Lower lobe of right lung (tissue), 2 donors: ENCODE measurements at regions not wholly inside any gene's neighbourhood (a gene's known extent, or its start where the extent isn't known, plus 50 kb on each side); places are given as distances from the start of the nearest gene placed in this dataset.

Experiments
- ATAC-seq, 2 donors: fragments of 200-7000 bp; cut with Tn5 transposase; one replicate each; pipeline ENCODE4 v1.9.1; 2020 to 2022; ENCODE audit warnings: mild to moderate bottlenecking in 2 of 2, moderate library complexity in 2 of 2
- DNase-seq: peaks from one replicate; pipeline ENCODE4 v3.0.0-alpha.2; 2020
- H3K27ac ChIP-seq: fragments of 200-600 bp; one replicate; pipeline ENCODE4 v1.8.0; 2022
- H3K27me3 ChIP-seq: fragments of 200-600 bp; one replicate; pipeline ENCODE4 v1.8.0; 2022; ENCODE audit warnings: low read depth
- H3K36me3 ChIP-seq: fragments of 200-600 bp; one replicate; pipeline ENCODE4 v1.8.0; 2022; ENCODE audit warnings: mild to moderate bottlenecking
- H3K4me1 ChIP-seq: fragments of 200-600 bp; one replicate; pipeline ENCODE4 v1.8.0; 2022
- H3K4me3 ChIP-seq: fragments of 200-600 bp; one replicate; pipeline ENCODE4 v1.8.0; 2022; ENCODE audit warnings: mild to moderate bottlenecking
- H3K9me3 ChIP-seq: fragments of 200-600 bp; one replicate; pipeline ENCODE4 v1.8.0; 2022
- CTCF ChIP-seq: fragments of 200-600 bp; IDR thresholded peaks from one replicate; pipeline ENCODE4 v1.8.0; 2022; ENCODE audit warnings: antibody characterized with exemption, mild to moderate bottlenecking
- intact Hi-C: fragments of 100-400 bp; cut with DNase I; formaldehyde crosslinking; loops from one replicate; pipeline ENCODE4 v1.11.0; 2022
- donor health status: DM: no; HTN: yes; CAD: no; lungs with severe emphysema.

GRCh38 chr10:6916601-6917000 is 336.5 kb upstream of the PRKCQ start:
- no peak for DNase-seq
- H3K4me1 ChIP-seq = peaks cover 14% of the 10 kb centered on the region
- TF ChIP-seq CTCF = no peak
- no peak overlapping the region for H3K4me3 ChIP-seq
- H3K36me3 ChIP-seq = no peaks in the 10 kb centered on the region
- intact Hi-C loops = no loop called here
- no peak overlapping the region for H3K27ac ChIP-seq
- no peak for ATAC-seq
- no peaks in the 10 kb centered on the region for H3K27me3 ChIP-seq
- no peaks in the 10 kb centered on the region for H3K9me3 ChIP-seq

DNA sequence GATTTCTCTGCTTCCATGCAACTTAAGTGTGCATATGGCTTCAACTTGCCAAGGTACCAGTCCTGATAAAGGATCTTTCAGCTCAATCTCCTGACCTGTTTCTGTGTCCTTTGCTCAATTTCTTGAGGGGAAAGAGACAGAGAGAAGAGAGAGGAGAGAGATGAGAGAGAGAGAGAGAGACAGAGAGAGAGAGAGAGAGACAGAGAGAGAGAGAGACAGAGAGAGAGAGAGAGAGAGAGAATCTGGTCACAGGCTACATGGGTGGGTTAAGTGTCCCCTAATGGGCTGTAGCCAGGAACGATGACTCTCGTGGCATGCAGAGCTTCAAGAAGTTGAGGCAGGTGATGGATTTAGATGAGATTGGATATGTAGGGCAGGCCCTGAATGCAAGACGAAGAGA is 335.2 kb upstream of the PRKCQ start:
- ATAC-seq (no peak), DNase-seq (no peak)
- Histone ChIP-seq H3K27me3 (no peaks in the 10 kb centered on the region), H3K4me3 (no peak overlapping the region), H3K4me1 (peaks cover 11% of the 10 kb centered on the region), H3K27ac (no peak overlapping the region), H3K9me3 (no peaks in the 10 kb centered on the region), H3K36me3 (no peaks in the 10 kb centered on the region)
- TF ChIP-seq CTCF = no peak
- intact Hi-C loops = no loop called here

GRCh38 chr10:6912929-6913328 is 332.9 kb upstream of the PRKCQ start:
- H3K27ac ChIP-seq = no peak overlapping the region
- no peaks in the 10 kb centered on the region for H3K27me3 ChIP-seq
- no peaks in the 10 kb centered on the region for H3K9me3 ChIP-seq
- no peak for ATAC-seq
- DNase-seq = no peak
- intact Hi-C loops = no loop called here
- peaks cover 9% of the 10 kb centered on the region for H3K4me1 ChIP-seq
- H3K36me3 ChIP-seq = no peaks in the 10 kb centered on the region
- no peak for TF ChIP-seq CTCF
- H3K4me3 ChIP-seq = no peak overlapping the region

DNA sequence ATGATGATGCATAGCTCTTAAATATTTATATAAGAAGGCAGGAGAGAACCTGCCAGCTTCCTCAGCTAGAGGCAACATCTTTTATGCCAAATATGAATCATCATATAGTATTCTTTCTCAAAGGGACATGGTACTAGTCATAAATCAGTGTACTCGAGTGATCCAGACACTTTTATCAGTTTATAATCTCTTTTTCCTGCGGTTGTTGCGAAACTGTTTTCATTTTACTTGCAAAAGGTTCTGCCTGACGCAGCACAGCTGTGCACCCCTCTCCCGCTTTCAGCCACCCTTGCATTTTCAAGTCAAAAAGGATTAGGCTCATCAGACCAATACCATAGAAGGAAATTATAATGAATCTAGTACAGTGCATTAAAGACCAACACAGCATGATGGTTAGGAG is 332.3 kb upstream of the PRKCQ start:
- DNase-seq = no peak

GRCh38 chr10:6912021-6912420 is 331.9 kb upstream of the PRKCQ start:
- H3K9me3 ChIP-seq = no peaks in the 10 kb centered on the region
- TF ChIP-seq CTCF = no peak
- peaks cover 9% of the 10 kb centered on the region for H3K4me1 ChIP-seq
- no peak overlapping the region for H3K4me3 ChIP-seq
- no peak overlapping the region for H3K27ac ChIP-seq
- DNase-seq = no peak
- intact Hi-C loops = no loop called here
- no peak for ATAC-seq
- H3K27me3 ChIP-seq = no peaks in the 10 kb centered on the region
- no peaks in the 10 kb centered on the region for H3K36me3 ChIP-seq

More for the DNA sequence above, 332.3 kb upstream of the PRKCQ start:
- intact Hi-C loops = no loop called here
- no peaks in the 10 kb centered on the region for H3K9me3 ChIP-seq
- H3K36me3 ChIP-seq = no peaks in the 10 kb centered on the region
- peaks cover 9% of the 10 kb centered on the region for H3K4me1 ChIP-seq
- H3K27ac ChIP-seq = no peak overlapping the region
- no peak for TF ChIP-seq CTCF
- ATAC-seq = no peak
- no peak overlapping the region for H3K4me3 ChIP-seq
- H3K27me3 ChIP-seq = no peaks in the 10 kb centered on the region
